Liver (tissue), 8 donors: ENCODE measurements at regions not wholly inside any gene's neighbourhood (a gene's known extent, or its start where the extent isn't known, plus 50 kb on each side); places are given as distances from the start of the nearest gene placed in this dataset.

Experiments used
- DNase-seq: peaks from one replicate; pipeline ENCODE4 v3.0.0-alpha.2; 2017; ENCODE audit warnings: low spot score
- H3K27ac ChIP-seq, 2 donors: one replicate each; pipeline ENCODE4 v1.7.0; 2013; ENCODE audit warnings: inconsistent platforms in 2 of 2, low read length in 2 of 2, control low read depth in 1 of 2, low read depth in 1 of 2, mild to moderate bottlenecking in 1 of 2
- H3K27me3 ChIP-seq, 4 donors: one replicate each; pipeline versions ENCODE4 v1.6.1 to v1.7.0; 2013; ENCODE audit warnings: low read length in 3 of 4, inconsistent platforms in 1 of 4, mild to moderate bottlenecking in 1 of 4, moderate library complexity in 1 of 4; ENCODE audit not compliant: control insufficient read depth in 4 of 4, insufficient read depth in 4 of 4
- H3K36me3 ChIP-seq, 4 donors: one replicate each; pipeline versions ENCODE4 v1.6.1 to v1.7.0; 2013; ENCODE audit warnings: low read length in 3 of 4, mild to moderate bottlenecking in 3 of 4, low read depth in 1 of 4, moderate library complexity in 1 of 4; ENCODE audit not compliant: control insufficient read depth in 4 of 4, insufficient read depth in 3 of 4
- H3K4me1 ChIP-seq, 4 donors: one replicate each; pipeline versions ENCODE4 v1.6.1 to v1.7.0; 2013; ENCODE audit warnings: low read length in 3 of 4, mild to moderate bottlenecking in 3 of 4, moderate library complexity in 1 of 4; ENCODE audit not compliant: control insufficient read depth in 4 of 4, insufficient read depth in 4 of 4
- H3K4me3 ChIP-seq, 3 donors: one replicate each; pipeline versions ENCODE4 v1.6.1 to v1.7.0; 2013; ENCODE audit warnings: low read length in 3 of 3, control low read depth in 1 of 3, low read depth in 1 of 3, mild to moderate bottlenecking in 1 of 3
- H3K9ac ChIP-seq, 2 donors: one replicate each; pipeline ENCODE4 v1.7.0; 2013; ENCODE audit warnings: low read length in 2 of 2, mild to moderate bottlenecking in 2 of 2, moderate library complexity in 2 of 2, control low read depth in 1 of 2, low read depth in 1 of 2
- H3K9me3 ChIP-seq, 4 donors: one replicate each; pipeline versions ENCODE4 v1.6.1 to v1.7.0; 2013; ENCODE audit warnings: low read length in 3 of 4; ENCODE audit not compliant: control insufficient read depth in 4 of 4
- ATF3 ChIP-seq: IDR thresholded peaks from 2 replicates; pipeline ENCODE4 v1.6.1; 2016; ENCODE audit warnings: antibody characterized with exemption
- CTCF ChIP-seq: fragments of 150-350 bp; IDR thresholded peaks from 2 replicates; pipeline ENCODE4 v1.5.1; 2017; ENCODE audit warnings: improper control_type of control experiment, low read depth, low read length; ENCODE audit not compliant: missing input control
- EGR1 ChIP-seq, 2 donors: IDR thresholded peaks; 2 replicates each; pipeline ENCODE4 v1.6.1; 2016 to 2018; ENCODE audit warnings: antibody characterized with exemption in 2 of 2, low read depth in 2 of 2
- FOXA1 ChIP-seq: IDR thresholded peaks from 2 replicates; pipeline ENCODE4 v1.6.1; 2016; ENCODE audit warnings: antibody characterized with exemption
- FOXA2 ChIP-seq: IDR thresholded peaks from 2 replicates; pipeline ENCODE4 v1.6.1; 2016; ENCODE audit warnings: antibody characterized with exemption
- GABPA ChIP-seq, 2 donors: IDR thresholded peaks in 1 of 2; conservative IDR thresholded peaks in 1 of 2; 2 replicates each; pipeline ENCODE4 v1.6.1; 2016; ENCODE audit warnings: antibody characterized with exemption in 2 of 2, mild to moderate bottlenecking in 1 of 2, moderate library complexity in 1 of 2
- HNF4A ChIP-seq, 2 donors: conservative IDR thresholded peaks; 2 replicates each; pipeline ENCODE4 v1.6.1; 2016; ENCODE audit warnings: antibody characterized with exemption in 2 of 2, mild to moderate bottlenecking in 2 of 2
- HNF4G ChIP-seq: IDR thresholded peaks from 2 replicates; pipeline ENCODE4 v1.6.1; 2016; ENCODE audit warnings: antibody characterized with exemption
- JUND ChIP-seq, 2 donors: IDR thresholded peaks; 2 replicates each; pipeline ENCODE4 v1.6.1; 2016; ENCODE audit warnings: antibody characterized with exemption in 2 of 2
- NR2F2 ChIP-seq: IDR thresholded peaks from 2 replicates; pipeline ENCODE4 v1.6.1; 2016; ENCODE audit warnings: antibody characterized with exemption
- RAD21 ChIP-seq, 2 donors: IDR thresholded peaks; 2 replicates each; pipeline ENCODE4 v1.6.1; 2016; ENCODE audit warnings: antibody characterized with exemption in 2 of 2, mild to moderate bottlenecking in 2 of 2
- REST ChIP-seq: IDR thresholded peaks from 2 replicates; pipeline ENCODE4 v1.6.1; 2016; ENCODE audit warnings: antibody characterized with exemption, mild to moderate bottlenecking
- RXRA ChIP-seq, 2 donors: IDR thresholded peaks; 2 replicates each; pipeline ENCODE4 v1.6.1; 2017 to 2018; ENCODE audit warnings: antibody characterized with exemption in 2 of 2, mild to moderate bottlenecking in 1 of 2
- SP1 ChIP-seq: IDR thresholded peaks from 2 replicates; pipeline ENCODE4 v1.6.1; 2018; ENCODE audit warnings: antibody characterized with exemption, mild to moderate bottlenecking
- TAF1 ChIP-seq: conservative IDR thresholded peaks from 2 replicates; pipeline ENCODE4 v1.6.1; 2016; ENCODE audit warnings: antibody characterized with exemption, mild to moderate bottlenecking
- YY1 ChIP-seq: IDR thresholded peaks from 2 replicates; pipeline ENCODE4 v1.6.1; 2016; ENCODE audit warnings: antibody characterized with exemption, mild to moderate bottlenecking
- ZBTB33 ChIP-seq: IDR thresholded peaks from 2 replicates; pipeline ENCODE4 v1.6.1; 2016; ENCODE audit warnings: antibody characterized with exemption
- WGBS: extraction: QIAGEN DNeasy Blood & Tissue Kit; methylation state at CpG from one replicate; pipeline ENCODE4 v1.1.7; 2013; 5-methylcytosine and 5-hydroxymethylcytosine counted together
- TF ChIP-seq, protein P1 (sequence below): IDR thresholded peaks from 2 replicates; pipeline ENCODE4 v1.6.1; 2016; ENCODE audit warnings: antibody characterized with exemption
- donor health status: healthy.
- donor health status: healthy.
- donor health status: healthy.
- donor health status: healthy.
- donor health status: healthy.

- H3K4me3 ChIP-seq: no peak overlapping the region
- H3K9me3 ChIP-seq: no peaks in the 10 kb centered on the region
- H3K9ac ChIP-seq: no peak overlapping the region
- no peaks in the 10 kb centered on the region for H3K27me3 ChIP-seq
- no peak for DNase-seq
- 95% methylated on average over 3 of the region's 3 CpGs for WGBS
- H3K4me1 ChIP-seq: no peaks in the 10 kb centered on the region
- no peak overlapping the region for H3K27ac ChIP-seq
- H3K36me3 ChIP-seq: no peaks in the 10 kb centered on the region
- no peak for TF ChIP-seq CTCF
- no peak for TF ChIP-seq JUND (IDR thresholded peaks at IDR 0.05)
- TF ChIP-seq HNF4A (conservative IDR thresholded peaks at IDR 0.05): no peak
- TF ChIP-seq HNF4G: no peak
- no peak for TF ChIP-seq GABPA (IDR thresholded peaks at IDR 0.05 in 1 of 2, conservative IDR thresholded peaks at IDR 0.05 in 1 of 2)
- no peak for TF ChIP-seq FOXA1
- no peak for TF ChIP-seq NR2F2
- TF ChIP-seq YY1: no peak
- TF ChIP-seq FOXA2: no peak
- no peak for TF ChIP-seq ATF3
- TF ChIP-seq TAF1: no peak
- TF ChIP-seq ZBTB33: no peak
- TF ChIP-seq, protein P1, sequence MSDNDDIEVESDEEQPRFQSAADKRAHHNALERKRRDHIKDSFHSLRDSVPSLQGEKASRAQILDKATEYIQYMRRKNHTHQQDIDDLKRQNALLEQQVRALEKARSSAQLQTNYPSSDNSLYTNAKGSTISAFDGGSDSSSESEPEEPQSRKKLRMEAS: no peak
- no peak for TF ChIP-seq REST
- no peak for TF ChIP-seq EGR1 (IDR thresholded peaks at IDR 0.05; ENCODE audit: low read depth in 2 of 2)
- TF ChIP-seq SP1: no peak
- no peak for TF ChIP-seq RAD21 (IDR thresholded peaks at IDR 0.05)
- no peak for TF ChIP-seq RXRA (IDR thresholded peaks at IDR 0.05)
These were observed 51.8 kb upstream of the JDP2 start for GRCh38 chr14:75375983-75376382.
